ENCODE measurements at regions not wholly inside any gene's neighbourhood (a gene's known extent, or its start where the extent isn't known, plus 50 kb on each side); places are given as distances from the start of the nearest gene placed in this dataset.

GRCh38 chr10:43846187-43846680 is 197.6 kb upstream of the ZNF32 start (continued):
- TF ChIP-seq TEAD4 (IDR thresholded peaks at IDR 0.05; ENCODE audit: borderline replicate concordance, insufficient read depth) (no peak), CTCF (IDR thresholded peaks at IDR 0.05) (no peak), FOSL2 (IDR thresholded peaks at IDR 0.05; ENCODE audit: borderline replicate concordance, low read depth) (no peak), EZH2phosphoT487 (IDR thresholded peaks at IDR 0.05; ENCODE audit: borderline replicate concordance, low read depth) (no peak)

GRCh38 chr10:43845121-43845520 is 196.4 kb upstream of the ZNF32 start:
- H4K20me1 ChIP-seq (ENCODE audit: insufficient read depth): no peaks in the 10 kb centered on the region
- no peaks in the 10 kb centered on the region for H3K9me2 ChIP-seq
- ChIA-PET CTCF (no interaction called here), POLR2A (no interaction called here)
- H3K4me2 ChIP-seq: no peak overlapping the region
- H3K27ac ChIP-seq (ENCODE audit: low read depth in 2 of 2, low read length in 1 of 2): no peak overlapping the region
- H3K36me3 ChIP-seq (replicated peaks in 1 of 2; ENCODE audit: control insufficient read depth in 1 of 2, insufficient read depth in 2 of 2, low read length in 1 of 2): no peaks in the 10 kb centered on the region
- H3K79me2 ChIP-seq (ENCODE audit: insufficient read depth): no peaks in the 10 kb centered on the region
- TF ChIP-seq SIN3A (IDR thresholded peaks at IDR 0.05; ENCODE audit: borderline replicate concordance, low read depth, low read length) (no peak), EZH2phosphoT487 (IDR thresholded peaks at IDR 0.05; ENCODE audit: borderline replicate concordance, low read depth) (no peak), RAD21 (IDR thresholded peaks at IDR 0.05; ENCODE audit: low read length) (no peak), JUND (IDR thresholded peaks at IDR 0.05) (no peak), RFX5 (IDR thresholded peaks at IDR 0.05; ENCODE audit: low read length) (no peak), USF1 (IDR thresholded peaks at IDR 0.05; ENCODE audit: borderline replicate concordance, low read depth) (no peak), NRF1 (IDR thresholded peaks at IDR 0.05; ENCODE audit: low read depth, low read length) (no peak), TEAD4 (IDR thresholded peaks at IDR 0.05; ENCODE audit: borderline replicate concordance, insufficient read depth) (no peak), FOSL2 (IDR thresholded peaks at IDR 0.05; ENCODE audit: borderline replicate concordance, low read depth) (no peak), YY1 (IDR thresholded peaks at IDR 0.05; ENCODE audit: low read depth) (no peak), PBX3 (IDR thresholded peaks at IDR 0.05) (no peak), EP300 (IDR thresholded peaks at IDR 0.05; ENCODE audit: borderline replicate concordance in 1 of 2, low read depth in 1 of 2, low read length in 1 of 2) (no peak), POLR2AphosphoS5 (IDR thresholded peaks at IDR 0.05; ENCODE audit: low read depth, low read length) (no peak)
- 54% methylated on average over 4 of the region's 5 CpGs for WGBS (ENCODE audit: low lambda C conversion rate)
- no peak overlapping the region for H3K4me3 ChIP-seq (ENCODE audit: low read depth in 2 of 2, low read length in 1 of 2)
- no peaks in the 10 kb centered on the region for H3K9me3 ChIP-seq
- H3K27me3 ChIP-seq (ENCODE audit: insufficient read depth): no peaks in the 10 kb centered on the region
- peaks cover 0 to 10% of the 10 kb centered on the region in 2 experiments; a peak in 2 of 4 replicates for H3K4me1 ChIP-seq (ENCODE audit: control insufficient read depth in 1 of 2, insufficient read depth in 2 of 2, low read depth in 1 of 2, low read length in 1 of 2)
- H3F3A ChIP-seq (replicated peaks; ENCODE audit: insufficient read depth): no peaks in the 10 kb centered on the region
- H2AFZ ChIP-seq (ENCODE audit: low read depth): no peak overlapping the region
- no peak for DNase-seq
- H3K9ac ChIP-seq: no peak overlapping the region
